CD4-positive, alpha-beta T cell treated with Interleukin-2 at 100 ng/mL for 4 hours (primary cell): ENCODE measurements at regions not wholly inside any gene's neighbourhood (a gene's known extent, or its start where the extent isn't known, plus 50 kb on each side); places are given as distances from the start of the nearest gene placed in this dataset.

Experiments used
- DNase-seq: peaks from one replicate; pipeline ENCODE4 v3.0.0-alpha.2; 2020; ENCODE audit warnings: low spot score

DNA sequence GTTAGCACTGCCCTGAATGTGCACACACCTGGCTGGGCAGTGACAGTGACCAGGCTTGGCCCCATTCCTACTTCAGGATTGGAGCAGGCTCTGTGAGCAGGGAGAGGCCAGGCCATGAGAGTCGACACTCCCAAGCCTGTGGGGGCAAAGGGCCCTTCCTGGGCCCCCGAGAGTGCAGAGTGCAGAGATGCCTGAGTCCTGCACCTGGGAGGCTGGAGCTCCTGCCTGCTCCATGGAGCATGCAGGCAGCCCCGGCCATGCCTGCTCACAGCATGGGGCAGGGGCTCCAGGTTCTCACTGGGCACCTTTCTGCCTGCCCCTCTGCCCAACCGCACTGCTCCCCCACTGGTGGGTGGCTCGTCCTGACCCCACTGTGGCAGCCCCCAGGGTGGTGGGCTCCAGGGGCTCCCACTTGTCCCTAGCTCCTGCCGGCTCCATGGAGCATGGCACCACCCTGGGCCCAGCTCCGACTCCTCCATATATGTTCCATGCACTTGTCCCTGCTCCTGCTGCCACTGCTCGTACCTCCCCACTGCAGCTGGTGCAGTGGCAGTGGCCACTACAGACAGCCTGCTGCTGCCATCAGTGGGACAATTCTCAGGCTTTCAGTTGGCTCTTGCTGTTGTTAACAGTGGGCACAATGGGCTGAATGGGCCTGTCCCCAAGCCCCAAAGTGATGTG, 282.0 kb downstream of the RPRM start:
- DNase-seq = no peak

DNA sequence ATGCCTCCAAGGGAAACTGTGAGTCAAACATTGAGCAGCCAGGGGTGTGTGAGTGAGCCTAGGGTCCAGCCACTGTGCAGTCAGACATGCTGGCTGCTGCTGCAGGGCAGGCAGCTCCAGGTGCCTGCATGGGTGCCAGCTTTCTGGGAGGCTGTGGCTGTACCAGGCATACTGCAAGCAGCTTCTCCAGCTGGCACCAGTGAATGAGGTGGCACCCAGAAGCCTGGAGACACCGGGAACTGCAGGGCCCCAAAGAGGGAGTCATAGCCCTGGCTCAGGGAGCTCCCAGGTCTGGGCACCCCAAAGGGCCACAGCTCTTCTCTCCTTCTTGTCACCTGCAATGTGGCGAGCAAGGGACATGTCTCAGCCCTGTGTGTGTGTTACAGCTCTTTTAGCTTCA, 283.2 kb downstream of the RPRM start:
- no peak for DNase-seq

DNA sequence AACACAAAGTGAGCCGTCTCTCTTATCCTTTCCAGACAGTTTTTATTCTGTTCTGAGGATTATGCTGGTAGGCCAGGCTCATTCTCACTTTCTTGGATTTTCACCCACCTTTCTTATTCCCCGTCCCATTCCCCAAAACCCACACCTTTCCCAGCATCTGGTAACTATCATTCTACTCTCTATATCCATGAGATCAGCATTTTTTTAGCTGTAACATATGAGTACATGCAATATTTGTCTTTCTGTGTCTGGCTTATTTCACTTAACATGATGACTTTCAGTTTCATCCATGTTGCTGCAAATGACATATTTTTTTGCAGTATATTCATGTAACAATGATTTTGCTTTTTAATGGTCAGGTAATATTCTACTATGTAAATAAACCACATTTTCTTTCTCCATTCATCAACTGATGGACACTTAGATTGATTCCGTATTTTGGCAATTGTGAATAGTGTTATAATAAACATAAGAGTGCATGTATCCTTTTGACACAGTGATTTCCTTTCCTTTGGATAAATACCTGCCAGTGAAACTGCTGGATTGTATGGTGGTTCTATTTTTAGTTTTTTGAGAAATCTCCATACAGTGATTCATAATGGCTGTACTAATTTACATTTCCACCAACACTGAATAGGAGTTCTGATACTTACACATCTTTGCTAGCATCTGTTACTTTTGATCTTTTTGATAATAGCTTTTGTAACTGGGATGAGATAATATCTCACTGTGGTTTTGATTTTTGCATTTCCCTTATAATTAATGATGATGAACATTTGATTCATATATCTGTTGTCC, 289.3 kb downstream of the RPRM start:
- no peak for DNase-seq

DNA sequence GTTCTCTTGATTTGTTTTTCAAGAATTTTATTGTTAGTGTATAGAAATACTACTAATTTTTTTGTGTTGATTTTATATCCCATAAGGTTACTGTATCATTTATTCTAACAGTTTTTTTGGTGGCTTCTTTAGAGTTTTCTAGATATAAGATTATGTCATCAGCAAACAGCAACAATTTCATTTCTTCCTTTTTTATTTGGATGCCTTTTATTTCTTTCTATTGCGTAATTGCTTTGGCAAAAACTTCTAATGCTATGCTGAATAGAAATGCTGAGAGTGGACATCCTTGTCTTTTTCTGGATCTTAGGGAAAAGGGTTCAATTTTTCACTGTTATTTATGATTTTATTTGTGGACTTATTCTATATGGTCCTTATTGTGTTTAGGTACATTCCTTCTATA, 298.8 kb downstream of the RPRM start:
- DNase-seq = no peak

DNA sequence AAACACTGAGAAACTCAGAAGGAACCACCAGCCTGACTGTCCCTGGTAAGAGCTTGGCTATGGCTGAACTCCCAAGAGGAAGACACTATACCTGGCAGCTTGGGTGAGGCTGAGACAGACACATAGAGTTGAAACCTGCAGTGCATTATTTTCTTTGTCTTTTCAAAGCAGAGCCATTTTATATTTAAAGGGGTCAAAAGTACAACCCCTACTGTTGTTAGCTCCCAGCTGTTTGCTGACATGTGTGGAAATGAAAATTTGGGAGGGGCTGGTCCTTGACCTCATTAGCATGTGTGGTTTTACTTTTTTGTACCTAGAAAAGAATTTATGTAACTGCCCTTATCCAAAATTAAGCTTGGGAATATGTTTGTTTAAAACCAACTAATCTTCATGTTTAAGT, 309.0 kb downstream of the RPRM start:
- no peak for DNase-seq

DNA sequence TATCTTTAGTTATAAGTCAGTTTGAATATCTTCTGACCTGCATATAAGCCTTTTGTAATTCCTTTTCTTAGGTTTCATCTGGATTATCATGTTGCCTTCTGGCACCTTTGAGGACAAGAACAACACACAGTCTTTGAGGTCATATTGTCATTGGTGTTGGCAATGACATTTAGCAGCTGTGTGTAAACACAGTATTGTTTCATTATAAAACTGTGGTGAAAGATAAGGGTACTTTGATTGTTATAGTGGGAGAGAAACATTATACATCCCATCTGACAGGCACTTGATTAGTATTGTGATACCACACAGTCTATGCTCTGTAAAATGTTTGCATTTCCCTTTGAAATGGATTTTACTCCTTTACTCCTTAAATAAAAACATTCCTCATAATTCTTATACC, 313.5 kb downstream of the RPRM start:
- no peak for DNase-seq

DNA sequence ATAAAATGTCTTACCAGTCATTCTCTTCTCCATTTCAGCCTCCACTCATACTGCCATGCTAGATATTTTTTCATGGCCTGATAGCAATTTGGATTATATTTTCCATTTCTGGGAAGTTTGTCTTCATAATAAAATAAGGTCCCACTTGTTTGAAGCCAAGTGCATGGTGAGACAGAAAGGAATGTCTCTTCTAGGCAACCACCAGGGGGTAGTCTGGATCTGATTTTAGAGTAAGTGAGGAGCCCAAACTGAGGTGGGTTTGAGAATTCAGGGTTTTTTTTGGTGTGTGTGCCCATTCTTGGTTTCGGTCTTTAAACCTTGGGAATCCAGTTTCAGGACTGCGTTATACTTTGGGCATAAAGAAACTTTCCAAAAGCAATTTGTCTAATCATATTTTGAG, 315.5 kb downstream of the RPRM start:
- DNase-seq = peak; percentile 6

DNA sequence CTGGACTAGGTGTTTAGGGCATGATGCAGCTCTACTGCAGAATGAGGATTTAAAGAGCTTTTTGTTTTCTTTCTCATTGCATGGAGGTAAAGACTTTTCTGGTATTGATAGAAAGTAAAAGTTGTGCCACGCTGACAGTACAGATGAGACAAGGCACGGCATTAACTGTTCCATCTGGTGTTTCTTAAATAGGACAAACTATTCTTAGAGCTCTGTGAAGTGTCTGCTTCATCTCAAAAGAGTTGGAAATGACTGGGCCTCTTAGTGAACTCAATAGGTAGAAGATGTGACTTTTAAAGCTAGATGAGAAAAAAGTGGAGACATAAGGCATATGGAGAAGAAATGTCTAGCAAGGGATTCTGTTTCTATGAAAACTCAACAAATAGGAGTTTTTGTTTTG, 321.8 kb downstream of the RPRM start:
- no peak for DNase-seq

DNA sequence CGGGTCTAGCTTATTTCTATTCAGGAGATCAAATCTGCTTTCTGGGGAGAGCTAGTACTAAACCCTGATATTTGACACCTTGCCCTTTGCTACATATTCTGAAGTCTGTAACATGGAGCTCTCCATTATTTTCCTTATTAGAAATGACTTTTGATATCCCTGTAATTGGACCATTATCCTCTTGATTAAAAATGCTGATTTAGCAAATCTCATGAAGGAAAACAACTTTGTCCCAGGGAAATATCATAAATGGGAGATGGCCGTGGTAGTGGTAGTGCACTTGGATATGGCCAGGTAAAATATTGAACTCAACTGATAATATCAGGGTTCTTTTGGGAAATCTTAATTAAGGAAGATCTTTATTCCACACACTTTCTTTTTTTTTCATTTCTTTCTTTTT, 326.5 kb downstream of the RPRM start:
- no peak for DNase-seq

DNA sequence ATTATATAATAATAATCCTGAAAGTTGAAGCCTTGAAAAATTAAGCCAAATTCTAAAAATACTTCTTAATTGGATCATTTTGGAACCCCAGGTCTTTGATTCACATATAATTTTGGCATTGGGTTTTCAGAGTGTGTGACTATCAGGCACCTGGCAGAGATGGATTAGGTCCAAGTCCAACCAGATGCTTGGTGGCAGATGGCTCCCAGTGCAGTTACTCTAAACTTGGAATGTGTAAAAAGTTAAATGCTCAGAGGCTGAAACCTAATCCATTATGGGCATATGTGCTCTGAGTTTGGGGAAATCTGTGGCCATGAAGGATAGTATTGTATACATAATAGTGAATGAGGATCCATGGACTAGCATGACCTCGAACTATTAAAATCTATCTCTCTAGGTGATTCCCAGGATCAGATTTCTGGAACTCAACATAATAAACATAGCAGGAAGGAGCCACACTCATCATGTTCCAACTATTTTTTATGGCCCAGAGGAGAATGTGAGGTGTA, 333.0 kb downstream of the RPRM start:
- DNase-seq = no peak

DNA sequence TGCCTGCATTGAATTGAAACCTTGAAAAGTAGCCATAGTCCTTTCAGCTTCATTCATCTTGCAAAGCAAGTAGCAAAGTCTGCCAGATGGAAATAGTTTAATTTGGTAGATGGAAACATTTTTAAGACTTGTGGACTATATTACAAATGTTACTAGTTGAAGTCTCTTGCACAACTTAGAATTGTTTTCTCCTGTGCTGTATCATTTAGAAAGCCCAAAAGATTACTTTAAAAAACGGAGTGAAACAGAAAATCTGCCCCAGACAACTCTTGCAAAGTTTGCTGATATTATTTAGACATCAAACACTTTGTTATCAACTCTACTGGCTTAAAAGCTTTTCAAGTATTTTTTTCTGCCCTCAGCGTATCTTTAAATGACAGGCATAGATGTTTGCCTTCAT, 335.0 kb downstream of the RPRM start:
- no peak for DNase-seq

DNA sequence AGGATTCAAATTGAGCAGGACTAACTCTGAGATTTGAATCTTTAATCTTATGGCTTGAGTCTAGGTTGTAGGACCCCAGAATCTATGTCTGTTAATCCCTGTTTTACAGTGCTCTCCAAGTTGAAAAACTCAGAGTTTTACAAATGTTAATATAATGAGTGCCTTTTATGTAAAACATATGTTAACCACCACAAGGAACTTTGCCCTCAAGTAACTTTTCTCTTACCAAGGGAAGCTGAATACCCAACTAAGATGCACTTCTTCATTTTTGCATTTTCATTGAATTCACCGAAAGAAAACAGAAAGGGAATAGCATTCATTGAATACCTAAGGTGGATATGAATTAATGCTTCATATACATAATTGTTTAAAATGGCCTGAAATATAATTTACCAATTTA, 338.1 kb downstream of the RPRM start:
- DNase-seq = no peak

DNA sequence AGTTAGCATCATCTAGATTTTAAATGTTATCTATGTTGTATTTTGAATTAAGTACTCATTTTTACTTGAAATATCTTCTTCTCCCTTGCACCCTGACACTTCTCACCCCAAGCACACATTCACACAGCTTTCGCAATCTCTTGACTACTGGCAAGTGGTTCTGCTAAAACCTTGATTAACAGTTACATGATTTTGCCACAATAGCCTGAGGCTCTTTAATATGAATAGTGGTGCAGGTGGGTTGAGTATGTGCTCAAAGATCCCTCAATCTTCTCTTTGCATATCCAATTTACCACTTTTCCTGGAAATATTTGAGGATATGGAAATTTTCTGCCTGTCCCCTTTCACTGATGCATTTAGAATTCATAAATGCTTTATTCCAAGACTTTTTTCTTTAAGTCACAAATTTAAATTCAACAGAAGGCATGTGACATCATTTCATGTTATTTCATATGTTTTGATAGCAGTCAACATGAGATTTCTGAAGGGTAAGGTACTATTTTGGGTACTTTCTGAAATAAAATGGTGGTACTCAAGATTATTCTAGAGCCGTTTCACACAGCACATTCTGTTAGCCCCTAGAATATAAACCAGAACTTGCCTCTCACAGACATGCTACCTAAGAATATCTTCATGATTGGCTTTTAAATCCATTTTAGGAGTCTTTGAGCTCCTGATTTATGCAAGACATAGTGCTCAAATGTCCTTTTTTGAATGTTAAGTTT, 339.7 kb downstream of the RPRM start:
- DNase-seq = no peak

DNA sequence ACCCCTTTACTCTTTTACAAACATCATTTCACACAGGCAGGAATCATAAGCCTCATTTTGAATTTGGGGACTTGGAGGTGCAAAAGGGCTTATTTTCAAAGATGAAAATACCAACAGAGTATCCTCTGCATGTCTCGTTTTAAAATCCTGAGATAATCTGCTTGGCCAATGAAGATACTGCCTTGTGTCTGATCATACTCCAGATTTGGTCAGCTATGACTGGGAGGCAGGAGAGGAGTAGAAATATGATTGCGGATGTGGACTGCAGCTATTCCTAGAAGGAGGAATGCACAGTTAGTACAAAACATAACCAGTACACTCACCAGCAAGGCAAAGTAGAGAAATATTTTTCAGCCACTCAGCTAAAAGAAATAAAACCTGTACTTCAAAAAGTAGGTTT, 342.3 kb downstream of the RPRM start:
- DNase-seq = no peak

DNA sequence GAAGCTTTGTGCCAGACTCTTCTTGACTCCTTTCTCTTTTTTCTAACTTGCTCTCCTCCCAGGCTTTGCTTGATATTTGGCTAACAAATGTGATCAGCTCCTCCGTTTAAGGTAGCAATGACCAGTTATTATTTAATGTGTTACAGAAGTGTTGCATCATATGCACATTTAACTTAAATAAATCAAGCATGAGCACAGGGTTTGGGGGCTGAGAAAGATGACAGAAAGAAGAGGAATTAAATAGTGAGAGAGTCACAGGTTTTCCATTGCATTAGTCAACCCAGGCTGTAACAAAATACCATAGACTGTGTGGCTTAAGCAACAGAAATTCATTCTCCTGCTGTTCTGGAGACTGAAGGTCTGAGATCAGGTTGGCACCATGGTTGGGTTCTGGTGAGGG, 343.8 kb downstream of the RPRM start:
- DNase-seq = no peak

DNA sequence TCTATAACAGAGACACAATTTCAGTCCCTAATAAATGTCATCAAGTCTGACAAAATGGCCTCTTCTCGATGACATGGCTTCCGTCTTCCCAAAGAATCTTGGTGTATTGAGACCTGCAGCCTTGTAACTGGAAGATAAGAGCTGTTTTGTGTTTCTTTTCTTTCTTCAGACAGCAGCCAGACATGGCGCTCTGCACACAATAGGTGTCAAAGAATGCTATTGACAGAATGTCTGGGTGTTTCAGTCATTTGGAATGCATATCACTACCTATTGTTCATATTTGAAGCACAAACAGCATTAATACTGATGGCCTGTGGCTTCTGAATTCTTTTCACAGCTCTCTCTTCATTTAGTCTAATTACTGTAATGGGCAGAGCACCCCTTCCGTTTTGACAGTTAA, 344.8 kb downstream of the RPRM start:
- no peak for DNase-seq

DNA sequence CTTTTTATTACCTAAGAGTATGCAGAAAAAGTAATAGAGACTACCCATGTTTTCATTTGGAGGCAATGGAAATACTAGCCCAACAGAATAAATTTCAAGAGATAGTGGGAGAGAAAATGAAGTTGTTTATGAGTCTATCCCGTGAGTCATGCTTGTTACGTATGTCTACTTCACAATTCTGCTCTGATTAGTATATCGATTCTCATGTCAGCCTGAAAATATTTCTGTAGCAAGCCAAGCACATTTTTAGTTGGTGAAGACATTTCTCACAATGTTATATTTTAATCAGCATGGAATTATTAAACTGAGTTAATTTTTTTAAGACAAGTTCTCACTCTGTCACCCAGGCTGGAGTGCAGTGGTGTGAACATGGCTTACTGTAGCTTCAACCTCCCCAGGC, 346.1 kb downstream of the RPRM start:
- no peak for DNase-seq

DNA sequence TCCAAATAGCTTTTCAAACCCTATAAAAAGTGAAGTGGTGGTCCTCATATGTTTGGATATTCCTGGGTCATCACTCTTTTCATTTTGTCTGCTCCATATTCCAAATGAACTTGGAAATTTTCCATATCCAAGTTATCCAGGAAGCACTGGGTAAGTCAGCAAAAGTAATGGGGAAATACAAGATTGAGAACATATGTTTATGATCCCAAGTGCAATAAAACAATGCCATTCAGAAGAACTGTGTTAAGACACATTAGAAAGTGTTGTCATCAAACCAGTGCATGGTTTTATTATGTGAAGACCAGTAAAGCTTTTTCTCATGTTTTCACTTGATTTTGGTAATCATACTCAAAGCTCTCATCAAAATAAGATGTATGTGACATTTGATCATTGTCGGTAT, 363.4 kb downstream of the RPRM start:
- no peak for DNase-seq

DNA sequence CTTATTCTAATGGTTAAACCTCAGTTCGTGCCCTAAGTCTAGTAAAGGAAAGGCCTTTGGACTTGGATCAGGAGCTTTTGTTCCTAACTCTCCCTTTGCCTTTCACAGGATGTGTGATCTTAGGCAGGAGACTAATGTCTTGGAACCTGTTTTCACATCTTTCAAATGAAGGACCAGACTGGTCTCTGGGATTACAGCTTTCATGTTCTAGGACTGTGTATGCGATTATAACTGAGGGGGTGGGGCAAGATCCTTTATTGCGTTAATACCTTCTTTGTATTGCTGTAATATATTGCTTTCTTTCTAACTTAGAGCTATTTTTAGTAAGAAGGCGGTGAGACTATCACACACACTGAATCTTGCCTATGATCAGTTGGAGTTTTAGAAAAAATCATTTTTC, 368.1 kb downstream of the RPRM start:
- no peak for DNase-seq

DNA sequence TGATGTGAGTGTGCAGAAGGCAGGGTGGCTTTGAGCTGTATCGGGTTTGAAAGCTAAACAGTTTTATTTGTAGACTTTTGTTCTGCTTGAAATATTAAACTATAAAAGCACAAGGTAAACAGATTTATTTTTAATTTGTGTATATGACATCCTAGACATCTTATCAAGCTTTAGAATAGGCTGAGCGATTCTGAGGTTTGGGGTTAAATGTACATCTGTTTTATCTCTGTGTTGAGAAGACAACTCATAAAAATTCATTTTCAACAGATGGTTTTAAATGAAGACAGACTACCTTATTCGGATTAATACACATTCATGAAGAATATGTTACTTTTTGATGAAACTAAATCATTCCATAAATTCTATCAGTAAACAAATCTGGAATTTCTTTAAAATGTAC, 368.8 kb downstream of the RPRM start:
- DNase-seq = no peak

DNA sequence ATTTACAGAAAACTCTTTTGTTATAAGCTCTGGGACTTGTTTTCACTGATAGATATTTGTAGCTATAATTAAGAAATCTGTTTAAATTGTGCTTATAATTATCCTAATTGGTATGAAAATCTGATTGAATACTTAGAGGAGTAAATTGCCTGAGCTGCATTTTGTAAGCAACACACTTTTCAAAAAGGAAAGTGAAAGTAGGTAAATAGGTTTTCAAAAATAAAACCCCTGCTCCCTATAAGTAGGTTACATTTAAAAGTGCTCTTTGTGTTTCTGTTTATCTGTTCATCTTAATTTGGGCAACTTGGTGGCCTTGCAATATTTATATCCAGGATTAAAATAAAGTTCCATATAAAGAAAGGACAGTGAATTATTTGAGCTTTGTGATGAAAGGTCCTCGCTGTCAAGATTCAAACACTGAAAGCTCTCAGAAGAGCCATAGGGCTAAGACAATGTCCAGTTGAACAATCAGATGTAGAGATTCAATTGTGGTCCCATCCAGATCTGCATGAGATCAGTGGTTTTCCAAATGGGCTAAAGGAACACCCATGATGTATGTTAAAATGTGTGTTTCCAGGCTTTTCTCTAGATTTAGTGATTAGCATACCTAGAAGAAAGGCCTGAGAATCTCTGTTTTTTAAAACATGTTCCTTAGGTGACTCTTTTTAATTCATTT, 371.6 kb downstream of the RPRM start:
- DNase-seq = no peak

DNA sequence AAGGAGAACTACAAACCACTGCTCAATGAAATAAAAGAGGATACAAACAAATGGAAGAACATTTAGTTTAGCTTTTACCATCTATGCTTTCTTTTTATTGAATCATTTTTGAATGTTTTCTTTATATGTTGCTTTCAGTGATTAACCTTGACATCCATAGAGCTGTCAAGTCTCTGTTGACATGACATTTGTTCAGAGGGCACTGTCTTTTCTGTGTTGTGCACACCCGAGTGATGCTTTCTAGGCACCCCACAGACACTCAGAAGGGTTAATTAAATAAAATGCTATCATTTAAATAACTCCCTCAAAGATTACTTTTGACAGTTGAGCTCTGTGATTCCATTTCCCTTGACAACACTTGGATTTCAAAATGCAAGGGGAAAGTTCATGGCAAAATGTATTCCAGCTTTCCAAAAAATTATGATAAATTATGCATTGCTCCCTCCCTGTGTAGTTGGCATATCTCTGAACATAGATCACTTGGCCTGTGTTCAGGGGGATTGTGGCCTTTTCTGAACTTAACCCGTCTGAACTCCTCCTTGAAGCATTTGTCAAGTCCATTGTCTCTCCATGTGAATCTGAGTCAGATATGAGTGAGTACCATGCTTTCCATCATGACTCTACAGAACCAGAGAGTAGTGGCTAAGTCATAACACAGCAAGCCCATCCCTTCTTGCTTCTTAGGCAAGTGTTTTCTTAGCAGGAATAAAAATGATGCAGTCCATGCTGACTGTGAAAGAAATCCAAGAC, 372.6 kb downstream of the RPRM start:
- DNase-seq = no peak
